Gastroesophageal sphincter (tissue), 3 donors: ENCODE measurements at regions not wholly inside any gene's neighbourhood (a gene's known extent, or its start where the extent isn't known, plus 50 kb on each side); places are given as distances from the start of the nearest gene placed in this dataset.

Experiments used
- CTCF ChIP-seq, 4 experiments: fragments of 200-600 bp in 2 of 4; fragments of 450-650 bp in 2 of 4; sonication (generic) in 1 of 4; IDR thresholded peaks; one replicate each; pipeline ENCODE4 v1.5.1; 2017 to 2019; ENCODE audit warnings: antibody characterized with exemption in 4 of 4, mild to moderate bottlenecking in 2 of 4, moderate library complexity in 2 of 4
- EP300 ChIP-seq: sonication (generic); formaldehyde crosslinking; IDR thresholded peaks from one replicate; pipeline ENCODE4 v1.6.1; 2017; ENCODE audit warnings: antibody characterized with exemption, mild to moderate bottlenecking
- POLR2A ChIP-seq, 2 donors: fragments of 450-650 bp; IDR thresholded peaks; one replicate each; pipeline ENCODE4 v1.6.1; 2017; ENCODE audit warnings: antibody characterized with exemption in 2 of 2, mild to moderate bottlenecking in 2 of 2, moderate library complexity in 1 of 2

GRCh38 chrX:49746306-49746705 lies 50.5 kb upstream of the PAGE1 start:
- TF ChIP-seq POLR2A (IDR thresholded peaks at IDR 0.05) (no peak), CTCF (IDR thresholded peaks at IDR 0.05) (no peak), EP300 (no peak)
